Mucosa of descending colon (tissue), 3 donors: ENCODE measurements at regions not wholly inside any gene's neighbourhood (a gene's known extent, or its start where the extent isn't known, plus 50 kb on each side); places are given as distances from the start of the nearest gene placed in this dataset.

Experiments used
- ATAC-seq: fragments of 200-7000 bp; cut with Tn5 transposase; one replicate; pipeline ENCODE4 v1.9.1; 2020; ENCODE audit warnings: mild to moderate bottlenecking, moderate library complexity
- DNase-seq, 3 donors: peaks; one replicate each; pipeline ENCODE4 v3.0.0-alpha.2; 2020
- H3K36me3 ChIP-seq: fragments of 200-600 bp; one replicate; pipeline ENCODE4 v1.8.0; 2021; ENCODE audit warnings: low read depth, mild to moderate bottlenecking
- H3K4me1 ChIP-seq: fragments of 200-600 bp; one replicate; pipeline ENCODE4 v1.8.0; 2021; ENCODE audit warnings: low read depth, mild to moderate bottlenecking
- H3K4me3 ChIP-seq: fragments of 200-600 bp; one replicate; pipeline ENCODE4 v1.8.0; 2021; ENCODE audit warnings: mild to moderate bottlenecking
- H3K9me3 ChIP-seq: fragments of 200-600 bp; one replicate; pipeline ENCODE4 v1.8.0; 2021; ENCODE audit warnings: mild to moderate bottlenecking
- CTCF ChIP-seq: fragments of 200-600 bp; IDR thresholded peaks from one replicate; pipeline ENCODE4 v1.8.0; 2022; ENCODE audit warnings: antibody characterized with exemption, mild to moderate bottlenecking
- intact Hi-C, 2 donors: fragments of 100-400 bp; cut with DNase I in 1 of 2; cut with micrococcal nuclease in 1 of 2; formaldehyde crosslinking; loops; one replicate each; pipeline versions ENCODE4 v1.11.0 to v1.11.1; 2022; cut with DNase I, micrococcal nuclease
- donor health status: DM: no; HTN: no; CAD: no; lungs with moderate emphysema.
- donor health status: DM: no; HTN: no; CAD: no.
- donor health status: DM: no; HTN: yes; CAD: no.

DNA sequence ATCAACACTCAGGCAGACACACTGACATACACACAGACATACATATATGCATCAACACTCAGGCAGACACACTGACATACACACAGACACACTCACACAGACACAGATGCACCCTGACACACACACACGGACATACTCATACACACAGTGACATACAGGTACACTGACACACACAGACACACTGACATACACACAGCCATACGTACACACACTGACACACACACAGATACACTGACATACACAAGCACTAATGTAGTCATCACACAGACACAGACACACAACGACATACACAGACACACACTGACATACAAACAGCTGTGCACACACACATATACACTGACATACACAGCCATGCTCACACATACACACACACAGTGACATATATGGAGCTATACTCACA, 131.0 kb upstream of the CSF3R start:
- Histone ChIP-seq H3K9me3 (no peaks in the 10 kb centered on the region), H3K4me1 (no peaks in the 10 kb centered on the region), H3K4me3 (no peak overlapping the region), H3K36me3 (no peaks in the 10 kb centered on the region)
- TF ChIP-seq CTCF: no peak
- DNase-seq: no peak
- ATAC-seq: no peak
- intact Hi-C loops: no loop called here

DNA sequence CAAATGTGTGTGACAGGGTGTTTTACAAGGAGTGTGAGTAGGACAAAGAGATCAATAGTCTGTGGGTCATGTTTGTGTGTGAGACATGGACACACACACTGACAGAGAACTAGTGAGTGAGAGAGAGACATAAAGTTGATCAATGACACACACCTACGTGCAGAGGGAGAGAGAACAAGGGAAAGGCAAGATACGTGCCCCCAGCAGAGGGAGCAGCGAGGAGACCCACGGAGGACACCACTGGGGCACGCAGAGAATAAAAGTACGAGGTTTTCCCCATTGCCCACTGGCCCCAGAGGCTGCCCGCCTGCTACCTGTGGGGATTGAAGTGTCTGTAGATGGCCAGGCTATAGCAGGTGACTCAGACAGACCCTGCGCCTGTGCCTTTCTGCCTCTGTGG, 130.2 kb upstream of the CSF3R start:
- ATAC-seq (no peak), DNase-seq (no peak)
- Histone ChIP-seq H3K4me1 (no peaks in the 10 kb centered on the region), H3K9me3 (no peaks in the 10 kb centered on the region), H3K36me3 (no peaks in the 10 kb centered on the region), H3K4me3 (no peak overlapping the region)
- no peak for TF ChIP-seq CTCF
- intact Hi-C loops: no loop called here

- DNase-seq (no peak), ATAC-seq (no peak)
- Histone ChIP-seq H3K9me3 (no peaks in the 10 kb centered on the region), H3K4me3 (no peak overlapping the region), H3K4me1 (no peaks in the 10 kb centered on the region), H3K36me3 (no peaks in the 10 kb centered on the region)
- TF ChIP-seq CTCF: no peak
- intact Hi-C loops: no loop called here
Observed at GRCh38 chr1:36612121-36612520, 129.4 kb upstream of the CSF3R start.

- DNase-seq: peak in 2 of 3 donors; percentile 45 to 51
- no peaks in the 10 kb centered on the region for H3K9me3 ChIP-seq
- H3K4me3 ChIP-seq: no peak overlapping the region
- H3K4me1 ChIP-seq: no peaks in the 10 kb centered on the region
- H3K36me3 ChIP-seq: no peaks in the 10 kb centered on the region
- TF ChIP-seq CTCF: peak; percentile 28
- ATAC-seq: peak; percentile 71
- intact Hi-C loops: no loop called here
Observed at GRCh38 chr1:36609241-36610027, 126.7 kb upstream of the CSF3R start.

DNA sequence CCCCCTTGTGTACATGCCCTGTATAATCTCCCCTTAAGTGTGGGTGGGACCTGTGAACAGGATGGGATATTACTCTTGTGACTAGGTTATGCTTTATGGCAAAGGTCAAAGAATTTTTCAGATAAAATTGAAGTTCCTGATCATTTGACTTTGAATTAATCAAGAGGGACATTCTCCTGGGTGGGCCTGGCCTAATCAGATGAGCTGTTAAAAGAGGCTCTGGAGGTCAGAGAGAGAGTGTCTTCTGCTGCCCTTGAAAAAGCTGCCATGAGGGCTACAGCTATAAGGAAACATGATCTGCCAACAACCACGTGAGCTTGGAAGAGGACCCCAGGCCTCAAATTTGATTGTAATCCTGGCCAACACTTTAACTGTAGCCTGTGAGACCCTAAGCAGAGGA, 125.6 kb upstream of the CSF3R start:
- Histone ChIP-seq H3K36me3 (no peaks in the 10 kb centered on the region), H3K9me3 (no peaks in the 10 kb centered on the region), H3K4me1 (no peaks in the 10 kb centered on the region), H3K4me3 (no peak overlapping the region)
- no peak for TF ChIP-seq CTCF
- DNase-seq (no peak), ATAC-seq (no peak)
- intact Hi-C loops: no loop called here

GRCh38 chr1:36607263-36607651, 124.5 kb upstream of the CSF3R start:
- no peak for DNase-seq
- TF ChIP-seq CTCF: no peak
- intact Hi-C loops: no loop called here
- no peak overlapping the region for H3K4me3 ChIP-seq
- no peak for ATAC-seq
- H3K36me3 ChIP-seq: no peaks in the 10 kb centered on the region
- H3K4me1 ChIP-seq: no peaks in the 10 kb centered on the region
- no peaks in the 10 kb centered on the region for H3K9me3 ChIP-seq
